HG03342 (cell line): ENCODE measurements at regions not wholly inside any gene's neighbourhood (a gene's known extent, or its start where the extent isn't known, plus 50 kb on each side); places are given as distances from the start of the nearest gene placed in this dataset.
"Not testable (repeated sequence)": the region's sequence is repeated elsewhere in the genome, so short reads cannot be mapped to it uniquely, and the experiment has no call there.

ENCODE experiments used
- ATAC-seq: cut with Tn5 transposase; IDR thresholded peaks from one replicate; pipeline ENCODE4 v1.9.1; 2021; ENCODE audit warnings: mild to moderate bottlenecking, moderate library complexity; ENCODE audit not compliant: unreplicated experiment

GRCh38 chr5:19240170-19240569, 747.8 kb downstream of the CDH18 start:
- ATAC-seq, result no peak

- ATAC-seq, result no peak
Observed at GRCh38 chr5:19241690-19242089, 746.3 kb downstream of the CDH18 start.

GRCh38 chr5:19246191-19246590, 741.8 kb downstream of the CDH18 start:
- ATAC-seq, result not testable (repeated sequence)

GRCh38 chr5:19247302-19247701, 740.7 kb downstream of the CDH18 start:
- no peak for ATAC-seq

GRCh38 chr5:19256036-19256435, 732.0 kb downstream of the CDH18 start:
- ATAC-seq, result no peak

- no peak for ATAC-seq
Observed at GRCh38 chr5:19258686-19259085, 729.3 kb downstream of the CDH18 start.

GRCh38 chr5:19261879-19262278, 726.1 kb downstream of the CDH18 start:
- no peak for ATAC-seq

- ATAC-seq, result no peak
Observed at GRCh38 chr5:19264821-19265220, 723.2 kb downstream of the CDH18 start.

GRCh38 chr5:19266791-19267190, 721.2 kb downstream of the CDH18 start:
- ATAC-seq, result no peak

- no peak for ATAC-seq
Observed at GRCh38 chr5:19270153-19270552, 717.8 kb downstream of the CDH18 start.

- ATAC-seq, result no peak
Observed at GRCh38 chr5:19274578-19274977, 713.4 kb downstream of the CDH18 start.

GRCh38 chr5:19285286-19285685, 702.7 kb downstream of the CDH18 start:
- ATAC-seq, result no peak

- ATAC-seq, result not testable (repeated sequence)
Observed at GRCh38 chr5:19287548-19288277, 700.3 kb downstream of the CDH18 start.

GRCh38 chr5:19288311-19288710, 699.7 kb downstream of the CDH18 start:
- ATAC-seq, result not testable (repeated sequence)

- ATAC-seq, result no peak
Observed at GRCh38 chr5:19297934-19298333, 690.1 kb downstream of the CDH18 start.

GRCh38 chr5:19301271-19301670, 686.7 kb downstream of the CDH18 start:
- ATAC-seq, result no peak

- no peak for ATAC-seq
Observed at GRCh38 chr5:19314840-19315239, 673.2 kb downstream of the CDH18 start.

- no peak for ATAC-seq
Observed at GRCh38 chr5:19319252-19319651, 668.7 kb downstream of the CDH18 start.

- ATAC-seq, result no peak
Observed at GRCh38 chr5:19322716-19323485, 665.1 kb downstream of the CDH18 start.

GRCh38 chr5:19334278-19334677, 653.7 kb downstream of the CDH18 start:
- no peak for ATAC-seq

GRCh38 chr5:19342942-19343341, 645.1 kb downstream of the CDH18 start:
- no peak for ATAC-seq

- ATAC-seq, result no peak
Observed at GRCh38 chr5:19352120-19352519, 635.9 kb downstream of the CDH18 start.
